Fibroblast of lung (primary cell): ENCODE measurements at regions not wholly inside any gene's neighbourhood (a gene's known extent, or its start where the extent isn't known, plus 50 kb on each side); places are given as distances from the start of the nearest gene placed in this dataset.

ENCODE experiments used
- DNase-seq, 2 donors: peaks; one replicate each; pipeline versions ENCODE4 v3.0.0 to v3.0.0-alpha.2; 2010; ENCODE audit warnings: low read depth in 2 of 2
- H2AFZ ChIP-seq: 2 replicates; pipeline ENCODE4 v1.5.1; 2012; ENCODE audit warnings: low read length, control low read depth, inconsistent platforms
- H3K27ac ChIP-seq: 2 replicates; pipeline ENCODE4 v1.5.1; 2011; ENCODE audit warnings: low read length, control low read depth; ENCODE audit not compliant: insufficient read depth
- H3K27me3 ChIP-seq: 2 replicates; pipeline ENCODE4 v1.5.1; 2011; ENCODE audit warnings: mild to moderate bottlenecking, low read length; ENCODE audit not compliant: control insufficient read depth, insufficient read depth
- H3K36me3 ChIP-seq: 2 replicates; pipeline ENCODE4 v1.5.1; 2011; ENCODE audit warnings: low read length; ENCODE audit not compliant: control insufficient read depth, insufficient read depth
- H3K4me1 ChIP-seq: 2 replicates; pipeline ENCODE4 v1.5.1; 2011; ENCODE audit warnings: low read length; ENCODE audit not compliant: control insufficient read depth, insufficient read depth; ENCODE audit errors: extremely low read depth
- H3K4me2 ChIP-seq: 2 replicates; pipeline ENCODE4 v1.5.1; 2011; ENCODE audit warnings: low read length, control low read depth; ENCODE audit not compliant: insufficient read depth; ENCODE audit errors: extremely low read depth
- H3K4me3 ChIP-seq, 4 experiments: fragments of 200-600 bp in 1 of 4; sonication (generic) in 1 of 4; replicated peaks in 1 of 4; 2 replicates each; pipeline ENCODE4 v1.5.1; 2011 to 2016; ENCODE audit warnings: low read length in 4 of 4, low read depth in 3 of 4, mild to moderate bottlenecking in 3 of 4, control low read depth in 2 of 4, inconsistent platforms in 1 of 4, mixed read lengths in 1 of 4; ENCODE audit not compliant: insufficient read depth in 1 of 4; ENCODE audit errors: control extremely low read depth in 1 of 4
- H3K79me2 ChIP-seq: 2 replicates; pipeline ENCODE4 v1.5.1; 2012; ENCODE audit warnings: mild to moderate bottlenecking, low read length, inconsistent platforms; ENCODE audit not compliant: control insufficient read depth, insufficient read depth
- H3K9ac ChIP-seq: 2 replicates; pipeline ENCODE4 v1.5.1; 2011; ENCODE audit warnings: mild to moderate bottlenecking, low read length, control low read depth; ENCODE audit not compliant: insufficient read depth
- H3K9me3 ChIP-seq: 2 replicates; pipeline ENCODE4 v1.5.1; 2012; ENCODE audit warnings: low read depth, low read length; ENCODE audit not compliant: control insufficient read depth, insufficient read depth
- H4K20me1 ChIP-seq: 2 replicates; pipeline ENCODE4 v1.5.1; 2011; ENCODE audit warnings: low read length; ENCODE audit not compliant: control insufficient read depth, insufficient read depth; ENCODE audit errors: extremely low read depth
- EZH2 ChIP-seq: IDR thresholded peaks from 2 replicates; pipeline ENCODE4 v1.5.1; 2012; ENCODE audit warnings: low read length, control low read depth, mild to moderate bottlenecking; ENCODE audit errors: missing control alignments
- TF ChIP-seq, protein P1 (sequence below), 2 donors: IDR thresholded peaks in 1 of 2; conservative IDR thresholded peaks in 1 of 2; 1 replicate in 1 of 2; 2 replicates in 1 of 2; pipeline ENCODE4 v1.5.1; 2011 to 2012; ENCODE audit warnings: low read length in 2 of 2, control low read depth in 1 of 2, inconsistent platforms in 1 of 2, low read depth in 1 of 2, mild to moderate bottlenecking in 1 of 2

DNA sequence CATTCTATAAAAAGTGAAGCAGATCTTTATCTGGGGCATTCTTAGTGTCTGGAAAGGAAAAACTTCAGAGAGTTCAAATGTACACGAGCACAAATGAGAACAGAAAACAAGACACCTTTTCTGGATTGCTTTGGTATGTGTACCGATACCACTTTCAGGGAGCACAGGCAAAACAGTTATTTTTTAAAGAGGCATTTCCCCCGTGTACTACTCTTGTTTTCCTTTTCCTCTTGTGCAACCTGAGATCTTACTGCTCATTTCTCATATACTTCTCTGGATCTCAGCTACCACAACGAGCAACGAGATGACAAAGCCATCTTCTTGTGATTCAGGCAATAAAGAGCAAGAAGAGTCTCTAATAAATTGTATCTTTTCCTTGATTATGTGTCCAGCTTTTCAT is 463.6 kb downstream of the SHQ1 start:
- no peak for DNase-seq
- H3K79me2 ChIP-seq = peaks cover 28% of the 10 kb centered on the region

DNA sequence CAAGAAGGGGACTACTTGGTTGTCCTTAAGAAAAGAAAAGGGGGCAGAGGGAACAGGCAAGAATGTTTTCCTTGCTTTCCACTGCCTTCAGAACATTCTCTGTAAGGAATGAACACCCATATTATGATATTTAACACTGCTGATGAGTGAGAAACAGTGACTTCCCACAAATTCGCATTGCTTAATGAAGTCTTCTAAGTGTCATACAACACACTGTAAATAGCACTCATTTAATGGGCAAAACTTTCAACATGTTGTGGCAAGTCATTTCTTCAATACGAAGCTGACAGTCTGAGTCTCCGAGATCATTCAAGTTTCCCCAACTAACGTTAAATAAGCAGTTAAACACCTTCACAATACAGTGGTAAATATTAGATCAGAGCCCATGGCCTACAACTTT is 464.4 kb downstream of the SHQ1 start:
- H3K79me2 ChIP-seq = peaks cover 27% of the 10 kb centered on the region
- no peaks in the 10 kb centered on the region for H3K9me3 ChIP-seq
- H2AFZ ChIP-seq = no peak overlapping the region
- H4K20me1 ChIP-seq = peaks cover 4% of the 10 kb centered on the region
- no peak overlapping the region for H3K9ac ChIP-seq
- no peak overlapping the region for H3K4me3 ChIP-seq
- H3K27ac ChIP-seq = no peak overlapping the region
- no peak for DNase-seq
- peaks cover under 1% of the 10 kb centered on the region for H3K36me3 ChIP-seq
- H3K4me1 ChIP-seq = no peaks in the 10 kb centered on the region
- H3K4me2 ChIP-seq = no peak overlapping the region
- H3K27me3 ChIP-seq = no peaks in the 10 kb centered on the region
- TF ChIP-seq, protein P1, sequence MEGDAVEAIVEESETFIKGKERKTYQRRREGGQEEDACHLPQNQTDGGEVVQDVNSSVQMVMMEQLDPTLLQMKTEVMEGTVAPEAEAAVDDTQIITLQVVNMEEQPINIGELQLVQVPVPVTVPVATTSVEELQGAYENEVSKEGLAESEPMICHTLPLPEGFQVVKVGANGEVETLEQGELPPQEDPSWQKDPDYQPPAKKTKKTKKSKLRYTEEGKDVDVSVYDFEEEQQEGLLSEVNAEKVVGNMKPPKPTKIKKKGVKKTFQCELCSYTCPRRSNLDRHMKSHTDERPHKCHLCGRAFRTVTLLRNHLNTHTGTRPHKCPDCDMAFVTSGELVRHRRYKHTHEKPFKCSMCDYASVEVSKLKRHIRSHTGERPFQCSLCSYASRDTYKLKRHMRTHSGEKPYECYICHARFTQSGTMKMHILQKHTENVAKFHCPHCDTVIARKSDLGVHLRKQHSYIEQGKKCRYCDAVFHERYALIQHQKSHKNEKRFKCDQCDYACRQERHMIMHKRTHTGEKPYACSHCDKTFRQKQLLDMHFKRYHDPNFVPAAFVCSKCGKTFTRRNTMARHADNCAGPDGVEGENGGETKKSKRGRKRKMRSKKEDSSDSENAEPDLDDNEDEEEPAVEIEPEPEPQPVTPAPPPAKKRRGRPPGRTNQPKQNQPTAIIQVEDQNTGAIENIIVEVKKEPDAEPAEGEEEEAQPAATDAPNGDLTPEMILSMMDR (conservative IDR thresholded peaks at IDR 0.05 in 1 of 2, IDR thresholded peaks at IDR 0.05 in 1 of 2; ENCODE audit: low read depth in 1 of 2, low read length in 2 of 2) = no peak
- TF ChIP-seq EZH2 = no peak

More for the DNA sequence above, 463.6 kb downstream of the SHQ1 start:
- H3K4me3 ChIP-seq = no peak overlapping the region
- no peak overlapping the region for H3K9ac ChIP-seq
- no peak overlapping the region for H3K27ac ChIP-seq
- TF ChIP-seq, protein P1 (conservative IDR thresholded peaks at IDR 0.05 in 1 of 2, IDR thresholded peaks at IDR 0.05 in 1 of 2; ENCODE audit: low read depth in 1 of 2, low read length in 2 of 2) = no peak
- H3K36me3 ChIP-seq = no peaks in the 10 kb centered on the region
- no peak overlapping the region for H2AFZ ChIP-seq
- H3K27me3 ChIP-seq = no peaks in the 10 kb centered on the region
- no peaks in the 10 kb centered on the region for H3K4me1 ChIP-seq
- no peaks in the 10 kb centered on the region for H3K9me3 ChIP-seq
- peaks cover 4% of the 10 kb centered on the region for H4K20me1 ChIP-seq
- H3K4me2 ChIP-seq = no peak overlapping the region

DNA sequence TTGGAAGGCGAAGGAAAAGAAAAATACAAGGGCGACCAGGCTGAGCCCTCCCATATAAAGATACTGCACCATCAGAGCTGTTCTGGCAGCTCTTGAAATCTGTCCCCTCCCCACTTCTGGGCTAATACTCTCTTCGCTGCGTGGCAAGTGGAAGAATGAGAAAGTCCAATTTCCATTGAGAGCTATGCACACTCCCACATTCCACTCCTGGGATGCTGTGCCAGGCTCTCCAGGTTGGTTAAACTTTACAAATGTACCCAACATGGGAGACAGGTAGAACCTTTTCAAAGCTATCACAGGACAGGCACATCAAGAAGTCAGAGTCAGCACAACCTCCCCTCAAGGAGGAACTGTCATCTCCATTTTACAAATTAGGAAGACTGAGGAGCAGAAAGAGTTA is 465.0 kb downstream of the SHQ1 start:
- Histone ChIP-seq H3K4me1 (no peaks in the 10 kb centered on the region), H3K27ac (no peak overlapping the region), H3K4me3 (no peak overlapping the region), H3K27me3 (no peaks in the 10 kb centered on the region), H4K20me1 (peaks cover 2% of the 10 kb centered on the region), H3K9ac (no peak overlapping the region), H3K79me2 (peaks cover 25% of the 10 kb centered on the region), H2AFZ (no peak overlapping the region), H3K9me3 (no peaks in the 10 kb centered on the region), H3K4me2 (no peak overlapping the region), H3K36me3 (peaks cover 2% of the 10 kb centered on the region)
- no peak for DNase-seq
- TF ChIP-seq EZH2 = no peak
- TF ChIP-seq, protein P1 (conservative IDR thresholded peaks at IDR 0.05 in 1 of 2, IDR thresholded peaks at IDR 0.05 in 1 of 2; ENCODE audit: low read depth in 1 of 2, low read length in 2 of 2) = no peak
